Astrocyte (in vitro differentiated cells and primary cell): ENCODE measurements at regions not wholly inside any gene's neighbourhood (a gene's known extent, or its start where the extent isn't known, plus 50 kb on each side); places are given as distances from the start of the nearest gene placed in this dataset.

Experiments used
- DNase-seq: peaks from one replicate; pipeline ENCODE4 v3.0.0-alpha.2; 2010; ENCODE audit warnings: low read depth
- FAIRE-seq: peaks from 2 replicates; lab custom pipeline; 2011; peaks lifted over from hg19 to GRCh38; lab: Jason Lieb, UNC
- H2AFZ ChIP-seq: 2 replicates; pipeline ENCODE4 v1.6.0; 2012; ENCODE audit warnings: low read depth, low read length, inconsistent platforms
- H3K27ac ChIP-seq: 2 replicates; pipeline ENCODE4 v1.5.1; 2011; ENCODE audit warnings: low read depth, low read length, inconsistent platforms
- H3K27me3 ChIP-seq: 2 replicates; pipeline ENCODE4 v1.6.0; 2011; ENCODE audit warnings: low read length, inconsistent platforms; ENCODE audit not compliant: insufficient read depth
- H3K36me3 ChIP-seq: 2 replicates; pipeline ENCODE4 v1.5.1; 2011; ENCODE audit warnings: low read length, inconsistent platforms; ENCODE audit not compliant: insufficient read depth
- H3K4me1 ChIP-seq: 2 replicates; pipeline ENCODE4 v1.5.1; 2011; ENCODE audit warnings: low read length, inconsistent platforms; ENCODE audit not compliant: insufficient read depth
- H3K4me2 ChIP-seq: 2 replicates; pipeline ENCODE4 v1.6.0; 2012; ENCODE audit warnings: low read length, inconsistent platforms
- H3K4me3 ChIP-seq: 2 replicates; pipeline ENCODE4 v1.5.1; 2011; ENCODE audit warnings: low read depth, mild to moderate bottlenecking, low read length, inconsistent platforms; ENCODE audit not compliant: insufficient read depth
- H3K79me2 ChIP-seq: 2 replicates; pipeline ENCODE4 v1.6.0; 2012; ENCODE audit warnings: mild to moderate bottlenecking, low read length, inconsistent platforms; ENCODE audit not compliant: insufficient read depth
- H3K9ac ChIP-seq: 2 replicates; pipeline ENCODE4 v1.6.0; 2012; ENCODE audit warnings: mild to moderate bottlenecking, low read length, inconsistent platforms
- H3K9me3 ChIP-seq: 2 replicates; pipeline ENCODE4 v1.5.1; 2012; ENCODE audit warnings: low read depth, mild to moderate bottlenecking, low read length, inconsistent platforms; ENCODE audit not compliant: insufficient read depth
- H4K20me1 ChIP-seq: 2 replicates; pipeline ENCODE4 v1.6.0; 2012; ENCODE audit warnings: low read length, inconsistent platforms; ENCODE audit not compliant: insufficient read depth
- H3K27ac Mint-ChIP-seq: one replicate; pipeline ENCODE4 v1.8.0; 2021; ENCODE audit warnings: mild to moderate bottlenecking, mixed read lengths; ENCODE audit not compliant: unreplicated experiment
- H3K27me3 Mint-ChIP-seq: one replicate; pipeline ENCODE4 v1.8.0; 2021; ENCODE audit warnings: low read depth, mixed read lengths; ENCODE audit not compliant: unreplicated experiment
- H3K36me3 Mint-ChIP-seq: one replicate; pipeline ENCODE4 v1.8.0; 2021; ENCODE audit warnings: low read depth, mixed read lengths; ENCODE audit not compliant: unreplicated experiment
- H3K4me1 Mint-ChIP-seq: one replicate; pipeline ENCODE4 v1.8.0; 2021; ENCODE audit warnings: low read depth, mixed read lengths; ENCODE audit not compliant: unreplicated experiment
- H3K4me3 Mint-ChIP-seq: one replicate; pipeline ENCODE4 v1.8.0; 2021; ENCODE audit warnings: mild to moderate bottlenecking, moderate library complexity, mixed read lengths; ENCODE audit not compliant: unreplicated experiment
- H3K9me3 Mint-ChIP-seq: one replicate; pipeline ENCODE4 v1.8.0; 2021; ENCODE audit warnings: mild to moderate bottlenecking, mixed read lengths; ENCODE audit not compliant: unreplicated experiment
- EZH2 ChIP-seq: IDR thresholded peaks from 2 replicates; pipeline ENCODE4 v1.6.1; 2012; ENCODE audit warnings: mild to moderate bottlenecking, low read length, inconsistent platforms; ENCODE audit not compliant: insufficient read depth
- TF ChIP-seq, protein P1 (sequence below): IDR thresholded peaks from 2 replicates; pipeline ENCODE4 v1.5.1; 2011; ENCODE audit warnings: low read depth, mild to moderate bottlenecking, inconsistent platforms, low read length, moderate library complexity; ENCODE audit not compliant: insufficient read depth

DNA sequence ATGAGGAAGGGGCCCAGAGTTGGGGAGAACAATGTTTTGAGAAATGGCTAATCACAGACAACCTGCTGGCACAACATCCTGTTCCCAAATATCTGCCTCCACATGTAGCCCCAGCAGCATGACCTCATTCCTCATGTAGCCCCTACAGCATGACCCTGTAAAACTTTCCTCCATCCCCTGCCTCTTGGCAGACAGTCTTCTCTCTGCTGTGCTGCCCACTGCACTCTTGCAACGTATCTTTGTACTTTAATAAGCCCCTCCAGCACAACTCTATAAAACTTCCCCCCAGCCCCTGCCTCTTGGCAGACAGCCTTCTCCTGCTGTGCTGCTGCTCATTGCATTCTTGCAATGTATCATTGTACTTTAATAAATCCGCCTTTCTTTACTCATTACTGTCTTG, 278.8 kb downstream of the HDGFL1 start:
- H3K4me3 ChIP-seq = no peak overlapping the region
- H3K9me3 ChIP-seq = no peaks in the 10 kb centered on the region
- no peaks in the 10 kb centered on the region for H3K4me1 ChIP-seq
- H3K4me3 Mint-ChIP-seq = no peak overlapping the region
- no peaks in the 10 kb centered on the region for H3K36me3 Mint-ChIP-seq
- H3K27me3 ChIP-seq = no peaks in the 10 kb centered on the region
- peaks cover 3% of the 10 kb centered on the region for H3K9me3 Mint-ChIP-seq
- H3K27ac ChIP-seq = no peak overlapping the region
- DNase-seq (no peak), FAIRE-seq (no peak)
- H3K4me1 Mint-ChIP-seq = no peaks in the 10 kb centered on the region
- H3K4me2 ChIP-seq = no peak overlapping the region
- peak overlapping the region; percentile 34 for H2AFZ ChIP-seq
- H3K36me3 ChIP-seq = no peaks in the 10 kb centered on the region
- no peaks in the 10 kb centered on the region for H4K20me1 ChIP-seq
- no peak for TF ChIP-seq EZH2
- TF ChIP-seq, protein P1, sequence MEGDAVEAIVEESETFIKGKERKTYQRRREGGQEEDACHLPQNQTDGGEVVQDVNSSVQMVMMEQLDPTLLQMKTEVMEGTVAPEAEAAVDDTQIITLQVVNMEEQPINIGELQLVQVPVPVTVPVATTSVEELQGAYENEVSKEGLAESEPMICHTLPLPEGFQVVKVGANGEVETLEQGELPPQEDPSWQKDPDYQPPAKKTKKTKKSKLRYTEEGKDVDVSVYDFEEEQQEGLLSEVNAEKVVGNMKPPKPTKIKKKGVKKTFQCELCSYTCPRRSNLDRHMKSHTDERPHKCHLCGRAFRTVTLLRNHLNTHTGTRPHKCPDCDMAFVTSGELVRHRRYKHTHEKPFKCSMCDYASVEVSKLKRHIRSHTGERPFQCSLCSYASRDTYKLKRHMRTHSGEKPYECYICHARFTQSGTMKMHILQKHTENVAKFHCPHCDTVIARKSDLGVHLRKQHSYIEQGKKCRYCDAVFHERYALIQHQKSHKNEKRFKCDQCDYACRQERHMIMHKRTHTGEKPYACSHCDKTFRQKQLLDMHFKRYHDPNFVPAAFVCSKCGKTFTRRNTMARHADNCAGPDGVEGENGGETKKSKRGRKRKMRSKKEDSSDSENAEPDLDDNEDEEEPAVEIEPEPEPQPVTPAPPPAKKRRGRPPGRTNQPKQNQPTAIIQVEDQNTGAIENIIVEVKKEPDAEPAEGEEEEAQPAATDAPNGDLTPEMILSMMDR = no peak
- H3K79me2 ChIP-seq = no peaks in the 10 kb centered on the region
- no peak overlapping the region for H3K9ac ChIP-seq
- H3K27ac Mint-ChIP-seq = no peak overlapping the region
- H3K27me3 Mint-ChIP-seq = no peaks in the 10 kb centered on the region

DNA sequence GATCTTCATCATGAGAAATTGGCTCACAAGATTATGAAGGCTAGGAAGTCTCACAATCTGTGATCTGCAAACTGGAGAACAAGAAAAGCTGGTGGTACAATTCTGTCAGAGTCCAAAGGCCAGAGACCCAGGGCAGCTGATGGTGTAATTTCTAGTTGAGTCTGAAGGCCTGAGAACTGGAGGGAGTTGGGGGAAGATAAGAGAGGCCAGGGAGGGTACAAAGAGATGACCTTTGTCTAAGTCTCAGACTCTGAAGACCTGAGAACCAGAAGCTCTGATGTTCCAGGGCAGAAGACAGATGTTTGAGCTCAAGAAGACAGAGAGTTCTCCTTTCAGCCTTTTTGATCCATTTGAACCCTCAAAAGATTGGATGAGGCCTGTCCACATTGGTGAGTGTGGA, 280.6 kb downstream of the HDGFL1 start:
- H3K9ac ChIP-seq = no peak overlapping the region
- H3K27me3 ChIP-seq = no peaks in the 10 kb centered on the region
- H3K4me3 ChIP-seq = no peak overlapping the region
- H2AFZ ChIP-seq = no peak overlapping the region
- Mint-ChIP-seq H3K4me3 (no peak overlapping the region), H3K9me3 (peaks cover 3% of the 10 kb centered on the region), H3K36me3 (no peaks in the 10 kb centered on the region), H3K27ac (no peak overlapping the region), H3K27me3 (no peaks in the 10 kb centered on the region), H3K4me1 (no peaks in the 10 kb centered on the region)
- no peak overlapping the region for H3K4me2 ChIP-seq
- no peak for TF ChIP-seq EZH2
- TF ChIP-seq, protein P1 = no peak
- no peak for FAIRE-seq
- no peaks in the 10 kb centered on the region for H3K36me3 ChIP-seq
- no peaks in the 10 kb centered on the region for H3K79me2 ChIP-seq
- no peaks in the 10 kb centered on the region for H3K9me3 ChIP-seq
- no peaks in the 10 kb centered on the region for H4K20me1 ChIP-seq
- no peak overlapping the region for H3K27ac ChIP-seq
- no peaks in the 10 kb centered on the region for H3K4me1 ChIP-seq
- DNase-seq = no peak

DNA sequence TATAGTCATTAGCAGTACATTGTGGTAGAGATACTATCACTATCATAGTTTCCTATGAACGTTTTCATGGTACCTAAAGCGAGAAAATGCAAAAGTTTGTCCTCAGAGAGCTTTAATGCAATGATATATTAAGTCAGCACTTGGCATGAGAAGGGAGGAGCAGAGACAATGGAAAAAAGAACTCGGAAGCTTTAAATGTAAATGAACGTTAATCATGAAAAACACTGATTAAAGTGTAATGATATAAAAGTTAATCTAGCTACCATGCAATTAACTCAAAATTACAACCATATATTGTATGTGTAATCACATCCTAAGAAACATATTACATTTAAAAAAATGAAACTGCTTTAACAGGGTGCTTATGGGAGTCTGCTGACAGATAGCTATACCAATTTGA, 282.7 kb downstream of the HDGFL1 start:
- Histone ChIP-seq H3K27ac (no peak overlapping the region), H3K4me3 (no peak overlapping the region), H3K4me1 (no peaks in the 10 kb centered on the region), H3K4me2 (no peak overlapping the region), H3K36me3 (no peaks in the 10 kb centered on the region), H4K20me1 (no peaks in the 10 kb centered on the region), H3K9me3 (no peaks in the 10 kb centered on the region), H2AFZ (no peak overlapping the region), H3K9ac (no peak overlapping the region), H3K79me2 (no peaks in the 10 kb centered on the region), H3K27me3 (no peaks in the 10 kb centered on the region)
- H3K4me3 Mint-ChIP-seq = no peak overlapping the region
- no peaks in the 10 kb centered on the region for H3K36me3 Mint-ChIP-seq
- FAIRE-seq = no peak
- DNase-seq = no peak
- no peaks in the 10 kb centered on the region for H3K4me1 Mint-ChIP-seq
- no peaks in the 10 kb centered on the region for H3K27me3 Mint-ChIP-seq
- H3K27ac Mint-ChIP-seq = no peak overlapping the region
- peaks cover 3% of the 10 kb centered on the region for H3K9me3 Mint-ChIP-seq
- TF ChIP-seq EZH2 = no peak
- TF ChIP-seq, protein P1 = no peak
